HG03060 (cell line): ENCODE measurements at regions not wholly inside any gene's neighbourhood (a gene's known extent, or its start where the extent isn't known, plus 50 kb on each side); places are given as distances from the start of the nearest gene placed in this dataset.
"Not testable (repeated sequence)": the region's sequence is repeated elsewhere in the genome, so short reads cannot be mapped to it uniquely, and the experiment has no call there.

Source experiments
- ATAC-seq: cut with Tn5 transposase; IDR thresholded peaks from one replicate; pipeline ENCODE4 v1.9.1; 2021; ENCODE audit warnings: low read depth, moderate number of reproducible peaks; ENCODE audit not compliant: unreplicated experiment

GRCh38 chr2:142767847-142768246 is 109.6 kb upstream of the KYNU start:
- ATAC-seq = no peak

- ATAC-seq = no peak
Observed at GRCh38 chr2:142758973-142759372, 118.5 kb upstream of the KYNU start.

GRCh38 chr2:142757111-142757510 is 120.4 kb upstream of the KYNU start:
- no peak for ATAC-seq

- ATAC-seq = no peak
Observed at GRCh38 chr2:142756430-142756829, 121.0 kb upstream of the KYNU start.

GRCh38 chr2:142755191-142755590 is 122.3 kb upstream of the KYNU start:
- no peak for ATAC-seq

- ATAC-seq = no peak
Observed at GRCh38 chr2:142754182-142754581, 123.3 kb upstream of the KYNU start.

- no peak for ATAC-seq
Observed at GRCh38 chr2:142750858-142751257, 126.6 kb upstream of the KYNU start.

- ATAC-seq = no peak
Observed at GRCh38 chr2:142748559-142749099, 128.8 kb upstream of the KYNU start.

- ATAC-seq = no peak
Observed at GRCh38 chr2:142745691-142746090, 131.8 kb upstream of the KYNU start.

GRCh38 chr2:142742371-142743214 is 134.9 kb upstream of the KYNU start:
- ATAC-seq = no peak

GRCh38 chr2:142741764-142742269 is 135.6 kb upstream of the KYNU start:
- no peak for ATAC-seq

GRCh38 chr2:142734770-142735169 is 142.7 kb upstream of the KYNU start:
- ATAC-seq = no peak

- no peak for ATAC-seq
Observed at GRCh38 chr2:142734231-142734630, 143.2 kb upstream of the KYNU start.

- ATAC-seq = not testable (repeated sequence)
Observed at GRCh38 chr2:142729814-142730213, 147.7 kb upstream of the KYNU start.

GRCh38 chr2:142727821-142728478 is 149.5 kb upstream of the KYNU start:
- not testable (repeated sequence) for ATAC-seq

GRCh38 chr2:142725386-142725785 is 152.1 kb upstream of the KYNU start:
- ATAC-seq = no peak

GRCh38 chr2:142724713-142725349 is 152.6 kb upstream of the KYNU start:
- ATAC-seq = peak; percentile 36

- ATAC-seq = no peak
Observed at GRCh38 chr2:142724186-142724585, 153.3 kb upstream of the KYNU start.

- ATAC-seq = no peak
Observed at GRCh38 chr2:142723236-142723635, 154.2 kb upstream of the KYNU start.

GRCh38 chr2:142722569-142722968 is 154.9 kb upstream of the KYNU start:
- ATAC-seq = no peak

- no peak for ATAC-seq
Observed at GRCh38 chr2:142722086-142722485, 155.4 kb upstream of the KYNU start.
